Endothelial cell of umbilical vein (primary cell): ENCODE measurements at regions not wholly inside any gene's neighbourhood (a gene's known extent, or its start where the extent isn't known, plus 50 kb on each side); places are given as distances from the start of the nearest gene placed in this dataset.

ENCODE experiments used
- BruUV-seq: library from RNA; stranded (reverse); fragments of 400-500 nt; replicated peaks from 2 replicates; lab custom pipeline; 2021; lab: Mats Ljungman, UMichigan
- CTCF ChIA-PET: fragments of 300-600, 350-600 bp; sonication (Branson Sonifier 250); formaldehyde crosslinking; loops from one replicate; lab custom pipeline; 2021; ENCODE audit warnings: antibody characterized with exemption, inconsistent platforms; lab: Charles Lee
- POLR2A ChIA-PET: fragments of 300-600, 350-600 bp; sonication (Branson Sonifier 250); formaldehyde crosslinking; loops from one replicate; lab custom pipeline; 2021; ENCODE audit warnings: antibody characterized with exemption, inconsistent platforms; lab: Charles Lee
- DNase-seq: peaks from one replicate; pipeline ENCODE4 v3.0.0-alpha.2; 2011; ENCODE audit warnings: low read depth, low spot score
- FAIRE-seq: peaks from 2 replicates; lab custom pipeline; 2011; peaks lifted over from hg19 to GRCh38; lab: Jason Lieb, UNC
- H2AFZ ChIP-seq: 2 replicates; pipeline ENCODE4 v1.6.0; 2012; ENCODE audit warnings: low read depth, low read length, control low read depth, inconsistent platforms
- H3K27ac ChIP-seq: 2 replicates; pipeline ENCODE4 v1.5.1; 2011; ENCODE audit warnings: low read depth, mild to moderate bottlenecking, control low read depth, low read length, moderate library complexity; ENCODE audit not compliant: insufficient read depth
- H3K27me3 ChIP-seq, 2 experiments: 2 replicates each; pipeline versions ENCODE4 v1.6.0 to v1.6.1; 2011; ENCODE audit warnings: low read length in 2 of 2, mixed read lengths in 1 of 2; ENCODE audit not compliant: control insufficient read depth in 2 of 2, insufficient read depth in 2 of 2
- H3K36me3 ChIP-seq, 2 experiments: 2 replicates in 1 of 2; 3 replicates in 1 of 2; pipeline ENCODE4 v1.5.1; 2011; ENCODE audit warnings: low read length in 2 of 2, mild to moderate bottlenecking in 1 of 2, moderate library complexity in 1 of 2; ENCODE audit not compliant: control insufficient read depth in 2 of 2, insufficient read depth in 2 of 2; ENCODE audit errors: extremely low read depth in 1 of 2
- H3K4me1 ChIP-seq: 3 replicates; pipeline ENCODE4 v1.5.1; 2011; ENCODE audit warnings: mild to moderate bottlenecking, low read length; ENCODE audit not compliant: control insufficient read depth, insufficient read depth; ENCODE audit errors: extremely low read depth
- H3K4me2 ChIP-seq: 2 replicates; pipeline ENCODE4 v1.6.1; 2011; ENCODE audit warnings: low read length, control low read depth, mixed read lengths; ENCODE audit not compliant: insufficient read depth
- H3K4me3 ChIP-seq, 3 experiments: fragments of 200-600 bp in 1 of 3; sonication (generic), shearing (Covaris generic) in 1 of 3; replicated peaks in 1 of 3; 2 replicates each; pipeline ENCODE4 v1.5.1; 2011 to 2016; ENCODE audit warnings: control low read depth in 3 of 3, low read length in 3 of 3, mild to moderate bottlenecking in 2 of 3, inconsistent platforms in 1 of 3, low read depth in 1 of 3, moderate library complexity in 1 of 3; ENCODE audit not compliant: insufficient read depth in 1 of 3
- H3K79me2 ChIP-seq: 2 replicates; pipeline ENCODE4 v1.6.0; 2012; ENCODE audit warnings: low read length, inconsistent platforms; ENCODE audit not compliant: control insufficient read depth, insufficient read depth
- H3K9ac ChIP-seq: replicated peaks from 2 replicates; pipeline ENCODE3; 2011; ENCODE audit warnings: low read length, control low read depth; ENCODE audit not compliant: insufficient read depth; ENCODE audit errors: extremely low read depth
- H3K9me1 ChIP-seq: replicated peaks from 3 replicates; pipeline ENCODE4 v1.6.0; 2011; ENCODE audit warnings: mild to moderate bottlenecking, low read length; ENCODE audit not compliant: control insufficient read depth, insufficient read depth; ENCODE audit errors: extremely low read depth
- H3K9me3 ChIP-seq: replicated peaks from 2 replicates; pipeline ENCODE4 v1.5.1; 2012; ENCODE audit warnings: low read length, inconsistent platforms; ENCODE audit not compliant: control insufficient read depth, insufficient read depth
- H4K20me1 ChIP-seq: replicated peaks from 2 replicates; pipeline ENCODE3; 2011; ENCODE audit warnings: mild to moderate bottlenecking, low read length; ENCODE audit not compliant: control insufficient read depth, insufficient read depth; ENCODE audit errors: extremely low read depth
- CTCF ChIP-seq, 2 donors: IDR thresholded peaks; 1 replicate in 1 of 2; 2 replicates in 1 of 2; pipeline ENCODE4 v1.5.1; 2011; ENCODE audit warnings: low read length in 2 of 2, mild to moderate bottlenecking in 2 of 2, moderate library complexity in 2 of 2, control low read depth in 1 of 2, inconsistent platforms in 1 of 2, low read depth in 1 of 2; ENCODE audit not compliant: insufficient read depth in 1 of 2; ENCODE audit errors: extremely low read depth in 1 of 2
- EZH2 ChIP-seq: IDR thresholded peaks from 2 replicates; pipeline ENCODE4 v1.6.1; 2012; ENCODE audit warnings: borderline replicate concordance, low read depth, mild to moderate bottlenecking, moderate library complexity, low read length, inconsistent platforms; ENCODE audit not compliant: severe bottlenecking
- FOS ChIP-seq: IDR thresholded peaks from 2 replicates; pipeline ENCODE4 v1.6.1; 2011; ENCODE audit warnings: mild to moderate bottlenecking, low read length, moderate library complexity, borderline replicate concordance; ENCODE audit not compliant: insufficient read depth
- GATA2 ChIP-seq: IDR thresholded peaks from 2 replicates; pipeline ENCODE4 v1.7.0; 2011; ENCODE audit warnings: low read depth, mild to moderate bottlenecking, moderate library complexity, mixed read lengths, low read length; ENCODE audit not compliant: insufficient read length, insufficient read depth
- JUN ChIP-seq: IDR thresholded peaks from 2 replicates; pipeline ENCODE4 v1.6.1; 2011; ENCODE audit warnings: borderline replicate concordance, low read depth; ENCODE audit not compliant: insufficient read length, insufficient read depth
- MAX ChIP-seq: IDR thresholded peaks from 2 replicates; pipeline ENCODE4 v1.6.1; 2011; ENCODE audit not compliant: insufficient read depth, insufficient read length
- MYC ChIP-seq: IDR thresholded peaks from one replicate; pipeline ENCODE4 v1.6.1; 2011; ENCODE audit warnings: mild to moderate bottlenecking, low read depth, low read length
- POLR2A ChIP-seq: IDR thresholded peaks from 2 replicates; pipeline ENCODE4 v1.6.1; 2012; ENCODE audit warnings: low read depth, mild to moderate bottlenecking, control low read depth, low read length
- POLR2AphosphoS5 ChIP-seq: IDR thresholded peaks from 2 replicates; pipeline ENCODE4 v1.6.1; 2012; ENCODE audit warnings: low read depth, mild to moderate bottlenecking, control low read depth, low read length, moderate library complexity; ENCODE audit not compliant: insufficient read depth
- dilution Hi-C: fragments of 300-500 bp; cut with MboI; formaldehyde crosslinking; loops from one replicate; pipeline ENCODE4 v1.15.0; 2019; ENCODE audit warnings: low sequenced_read_pairs; ENCODE audit not compliant: extremely low pct_ligation_motif_present
- intact Hi-C: fragments of 100-400 bp; cut with micrococcal nuclease; formaldehyde crosslinking; loops from one replicate; pipeline ENCODE4 v1.10.0; 2022

DNA sequence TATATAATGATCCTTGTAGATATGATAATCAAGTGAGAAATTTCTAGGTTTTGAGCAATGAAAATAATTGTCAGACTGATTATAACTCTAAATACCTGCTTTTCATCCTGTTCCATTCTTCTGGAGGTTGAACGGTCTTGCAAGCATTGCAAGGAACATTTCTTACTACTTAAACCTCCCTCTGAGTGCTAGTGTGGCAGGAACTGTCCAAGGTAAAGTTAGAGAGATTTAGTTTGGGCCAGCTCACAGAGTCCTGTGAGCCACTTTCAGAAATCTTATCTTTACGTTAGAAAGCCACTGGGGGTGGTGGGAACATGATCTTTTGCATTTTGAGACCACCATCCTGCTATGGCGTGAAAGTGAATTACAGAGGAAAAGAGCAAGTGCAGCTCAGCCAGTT lies 121.1 kb upstream of the NPHP3 start:
- ChIA-PET POLR2A (no interaction called here), CTCF (no interaction called here)
- Histone ChIP-seq H3K79me2 (no peaks in the 10 kb centered on the region), H3K4me2 (no peak overlapping the region), H3K4me1 (no peaks in the 10 kb centered on the region), H4K20me1 (no peaks in the 10 kb centered on the region), H3K9me1 (no peaks in the 10 kb centered on the region), H2AFZ (no peak overlapping the region), H3K27ac (no peak overlapping the region), H3K4me3 (no peak overlapping the region), H3K36me3 (no peaks in the 10 kb centered on the region), H3K27me3 (no peaks in the 10 kb centered on the region), H3K9ac (no peak overlapping the region), H3K9me3 (no peaks in the 10 kb centered on the region)
- FAIRE-seq (no peak), DNase-seq (no peak)
- dilution Hi-C loops (no loop called here), intact Hi-C loops (no loop called here)
- BruUV-seq, result no TSS peak
- TF ChIP-seq POLR2AphosphoS5, result no peak
- TF ChIP-seq MYC, result no peak
- no peak for TF ChIP-seq CTCF (IDR thresholded peaks at IDR 0.05; ENCODE audit: extremely low read depth in 1 of 2, insufficient read depth in 1 of 2, low read depth in 1 of 2, low read length in 2 of 2)
- no peak for TF ChIP-seq EZH2
- no peak for TF ChIP-seq MAX
- no peak for TF ChIP-seq POLR2A
- no peak for TF ChIP-seq JUN
- no peak for TF ChIP-seq GATA2
- no peak for TF ChIP-seq FOS
